ENCODE measurements at regions not wholly inside any gene's neighbourhood (a gene's known extent, or its start where the extent isn't known, plus 50 kb on each side); places are given as distances from the start of the nearest gene placed in this dataset.

DNA sequence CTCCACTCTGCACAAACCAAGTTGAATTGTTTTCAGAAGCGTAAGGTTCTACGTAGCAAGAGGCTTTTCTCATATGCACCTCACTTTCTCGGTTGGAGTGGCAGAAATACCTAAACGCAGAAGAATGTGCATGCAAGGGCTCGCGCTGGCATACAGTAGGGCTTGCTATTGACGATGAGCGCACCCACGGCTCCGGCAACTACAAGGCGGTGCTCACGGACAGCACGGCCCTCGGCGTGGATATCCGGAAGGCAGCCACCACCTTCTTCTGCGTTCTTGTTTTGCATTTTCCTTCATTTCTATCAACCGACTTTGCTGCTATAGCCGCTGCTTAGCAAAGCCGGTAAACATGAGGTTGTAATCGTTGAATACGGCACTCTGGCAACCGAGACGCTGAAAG is 51.1 kb upstream of the UBE3C start:
- Histone ChIP-seq H3K4me3 (no peak overlapping the region), H3K9me3 (peaks cover 9% of the 10 kb centered on the region), H3K27ac (no peak overlapping the region), H3K4me1 (no peaks in the 10 kb centered on the region), H3K36me3 (no peaks in the 10 kb centered on the region), H3K27me3 (peaks cover 10% of the 10 kb centered on the region)
- TF ChIP-seq POLR2A (IDR thresholded peaks at IDR 0.05) (no peak), EP300 (IDR thresholded peaks at IDR 0.05) (no peak), POLR2AphosphoS5 (IDR thresholded peaks at IDR 0.05) (no peak)
- TF ChIP-seq, protein P1, sequence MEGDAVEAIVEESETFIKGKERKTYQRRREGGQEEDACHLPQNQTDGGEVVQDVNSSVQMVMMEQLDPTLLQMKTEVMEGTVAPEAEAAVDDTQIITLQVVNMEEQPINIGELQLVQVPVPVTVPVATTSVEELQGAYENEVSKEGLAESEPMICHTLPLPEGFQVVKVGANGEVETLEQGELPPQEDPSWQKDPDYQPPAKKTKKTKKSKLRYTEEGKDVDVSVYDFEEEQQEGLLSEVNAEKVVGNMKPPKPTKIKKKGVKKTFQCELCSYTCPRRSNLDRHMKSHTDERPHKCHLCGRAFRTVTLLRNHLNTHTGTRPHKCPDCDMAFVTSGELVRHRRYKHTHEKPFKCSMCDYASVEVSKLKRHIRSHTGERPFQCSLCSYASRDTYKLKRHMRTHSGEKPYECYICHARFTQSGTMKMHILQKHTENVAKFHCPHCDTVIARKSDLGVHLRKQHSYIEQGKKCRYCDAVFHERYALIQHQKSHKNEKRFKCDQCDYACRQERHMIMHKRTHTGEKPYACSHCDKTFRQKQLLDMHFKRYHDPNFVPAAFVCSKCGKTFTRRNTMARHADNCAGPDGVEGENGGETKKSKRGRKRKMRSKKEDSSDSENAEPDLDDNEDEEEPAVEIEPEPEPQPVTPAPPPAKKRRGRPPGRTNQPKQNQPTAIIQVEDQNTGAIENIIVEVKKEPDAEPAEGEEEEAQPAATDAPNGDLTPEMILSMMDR (IDR thresholded peaks at IDR 0.05), result no peak
- peak in 1 of 2 donors; percentile 48 for DNase-seq (ENCODE audit: low spot score in 2 of 2)
- WGBS, result 92% methylated on average over 24 of the region's 24 CpGs

DNA sequence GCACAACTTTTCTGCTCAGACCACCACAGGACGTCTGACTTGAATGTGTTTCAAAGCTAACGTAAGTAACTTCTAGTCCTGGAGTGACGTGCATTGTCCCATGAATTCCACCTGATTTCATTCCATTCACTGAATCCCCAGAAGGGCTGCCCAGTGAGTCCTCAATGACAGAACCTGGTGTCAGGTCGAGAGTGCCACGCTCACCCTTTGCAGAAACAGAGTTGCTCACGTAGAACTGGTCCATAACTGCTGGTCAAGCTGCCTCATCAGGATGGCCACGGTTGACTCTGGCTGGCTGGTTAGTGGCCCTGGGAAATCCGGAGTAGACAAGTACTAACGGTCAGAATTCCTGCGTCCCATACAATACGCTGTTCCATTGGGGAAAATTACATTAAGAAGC is 50.6 kb upstream of the UBE3C start:
- 88% methylated on average over 11 of the region's 11 CpGs for WGBS
- H3K36me3 ChIP-seq, result no peaks in the 10 kb centered on the region
- peaks cover 9% of the 10 kb centered on the region for H3K9me3 ChIP-seq
- no peak overlapping the region for H3K4me3 ChIP-seq
- no peak for TF ChIP-seq POLR2A (IDR thresholded peaks at IDR 0.05)
- no peak for TF ChIP-seq EP300 (IDR thresholded peaks at IDR 0.05)
- TF ChIP-seq, protein P1 (IDR thresholded peaks at IDR 0.05), result no peak
- TF ChIP-seq POLR2AphosphoS5 (IDR thresholded peaks at IDR 0.05), result no peak
- H3K27ac ChIP-seq, result no peak overlapping the region
- H3K4me1 ChIP-seq, result no peaks in the 10 kb centered on the region
- no peak for DNase-seq (ENCODE audit: low spot score in 2 of 2)
- H3K27me3 ChIP-seq, result peaks cover 10% of the 10 kb centered on the region
